ENCODE measurements at regions not wholly inside any gene's neighbourhood (a gene's known extent, or its start where the extent isn't known, plus 50 kb on each side); places are given as distances from the start of the nearest gene placed in this dataset.

DNA sequence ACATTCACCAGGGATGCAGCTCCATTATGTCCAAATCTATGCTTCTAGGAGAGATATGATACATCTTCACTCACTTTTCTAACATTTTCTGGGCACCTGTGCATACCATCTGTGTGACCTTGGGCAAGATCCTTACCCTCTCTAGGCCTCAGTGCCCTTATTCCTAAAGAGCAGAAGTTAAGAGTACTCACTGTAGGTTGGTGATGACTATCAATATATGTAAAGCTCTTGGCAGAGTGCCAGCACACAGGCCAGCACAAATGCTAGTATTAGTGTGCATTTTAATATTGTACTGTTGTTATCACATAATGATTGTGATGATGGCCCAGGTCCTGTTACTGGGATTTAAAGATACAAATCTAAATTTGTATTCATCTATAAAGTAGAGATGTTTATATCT, 199.2 kb downstream of the RAD51AP2 start:
- H3K27me3 Mint-ChIP-seq (ENCODE audit: low read depth): no peaks in the 10 kb centered on the region
- H2AK5ac ChIP-seq (ENCODE audit: insufficient read length, low read length): no peak overlapping the region
- no peaks in the 10 kb centered on the region for H4K20me1 ChIP-seq (ENCODE audit: control insufficient read depth, insufficient read depth, insufficient read length)

More for the DNA sequence above, 199.2 kb downstream of the RAD51AP2 start:
- no peak overlapping the region for H3K27ac Mint-ChIP-seq
- H2BK20ac ChIP-seq (ENCODE audit: low read depth, low read length, poor library complexity, severe bottlenecking): no peak overlapping the region
- H3K79me1 ChIP-seq (ENCODE audit: insufficient read depth, low read depth, low read length, poor library complexity, severe bottlenecking): no peaks in the 10 kb centered on the region
- no peak overlapping the region for H2BK120ac ChIP-seq (ENCODE audit: low read depth, low read length, poor library complexity, severe bottlenecking)
- H3K4me1 Mint-ChIP-seq: 0 out of 4 replicates have a peak, but pooled peaks cover 0 to 2% of the 10 kb centered on the region in 2 experiments
- no peaks in the 10 kb centered on the region for H3K9me3 Mint-ChIP-seq
- no peaks in the 10 kb centered on the region for H3K79me2 ChIP-seq (ENCODE audit: insufficient read depth, low read length)
- no peak overlapping the region for H3K23ac ChIP-seq (ENCODE audit: insufficient read length, low read depth, low read length)
- TF ChIP-seq, protein P1, sequence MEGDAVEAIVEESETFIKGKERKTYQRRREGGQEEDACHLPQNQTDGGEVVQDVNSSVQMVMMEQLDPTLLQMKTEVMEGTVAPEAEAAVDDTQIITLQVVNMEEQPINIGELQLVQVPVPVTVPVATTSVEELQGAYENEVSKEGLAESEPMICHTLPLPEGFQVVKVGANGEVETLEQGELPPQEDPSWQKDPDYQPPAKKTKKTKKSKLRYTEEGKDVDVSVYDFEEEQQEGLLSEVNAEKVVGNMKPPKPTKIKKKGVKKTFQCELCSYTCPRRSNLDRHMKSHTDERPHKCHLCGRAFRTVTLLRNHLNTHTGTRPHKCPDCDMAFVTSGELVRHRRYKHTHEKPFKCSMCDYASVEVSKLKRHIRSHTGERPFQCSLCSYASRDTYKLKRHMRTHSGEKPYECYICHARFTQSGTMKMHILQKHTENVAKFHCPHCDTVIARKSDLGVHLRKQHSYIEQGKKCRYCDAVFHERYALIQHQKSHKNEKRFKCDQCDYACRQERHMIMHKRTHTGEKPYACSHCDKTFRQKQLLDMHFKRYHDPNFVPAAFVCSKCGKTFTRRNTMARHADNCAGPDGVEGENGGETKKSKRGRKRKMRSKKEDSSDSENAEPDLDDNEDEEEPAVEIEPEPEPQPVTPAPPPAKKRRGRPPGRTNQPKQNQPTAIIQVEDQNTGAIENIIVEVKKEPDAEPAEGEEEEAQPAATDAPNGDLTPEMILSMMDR (conservative IDR thresholded peaks at IDR 0.05): no peak
- H2BK5ac ChIP-seq (ENCODE audit: insufficient read length, low read length): no peak overlapping the region
- no peak overlapping the region for H4K91ac ChIP-seq (ENCODE audit: insufficient read length, low read depth, low read length)
- no peak overlapping the region for H2BK15ac ChIP-seq (ENCODE audit: low read depth, low read length)
- no peak for DNase-seq
- H3K9me3 ChIP-seq (ENCODE audit: control insufficient read depth, low read depth, low read length): no peaks in the 10 kb centered on the region
- no peak overlapping the region for H3K56ac ChIP-seq (ENCODE audit: insufficient read length, low read depth, low read length)
- H3K4ac ChIP-seq (ENCODE audit: low read depth, low read length): no peak overlapping the region
- H3T11ph ChIP-seq (ENCODE audit: low read length): no peak overlapping the region
- H3K14ac ChIP-seq (ENCODE audit: insufficient read depth, low read length): no peak overlapping the region
- H3K27ac ChIP-seq (ENCODE audit: insufficient read length, low read depth, low read length): no peak overlapping the region
- H3K23me2 ChIP-seq (ENCODE audit: insufficient read length, low read depth, low read length, poor library complexity, severe bottlenecking): no peaks in the 10 kb centered on the region
- no peak overlapping the region for H2BK12ac ChIP-seq (ENCODE audit: insufficient read length, low read depth, low read length)
- H2AFZ ChIP-seq (ENCODE audit: low read length): no peak overlapping the region
- H3K4me3 Mint-ChIP-seq: no peak overlapping the region
- no peak overlapping the region for H3K18ac ChIP-seq (ENCODE audit: insufficient read length, low read depth, low read length)
- no peaks in the 10 kb centered on the region for H3K4me1 ChIP-seq (ENCODE audit: insufficient read depth, low read length)
- H3K4me2 ChIP-seq (ENCODE audit: insufficient read depth, insufficient read length, low read length): no peak overlapping the region
- no peaks in the 10 kb centered on the region for H3K36me3 Mint-ChIP-seq (ENCODE audit: insufficient read depth in 1 of 3, low read depth in 3 of 3)
- H3K27me3 ChIP-seq (ENCODE audit: insufficient read depth, low read length): no peaks in the 10 kb centered on the region
- H4K8ac ChIP-seq (replicated peaks; ENCODE audit: insufficient read length, low read depth, low read length): no peak overlapping the region
- H4K5ac ChIP-seq (ENCODE audit: insufficient read length, low read depth, low read length): no peak overlapping the region
- no peak overlapping the region for H3K9ac ChIP-seq (ENCODE audit: extremely low read depth, insufficient read length, low read length)

All from H9 (cell line).